DMS79 treated with DMSO at 0.1 percent for 48 hours (cell line): ENCODE measurements at regions not wholly inside any gene's neighbourhood (a gene's known extent, or its start where the extent isn't known, plus 50 kb on each side); places are given as distances from the start of the nearest gene placed in this dataset.
"Not testable (repeated sequence)": the region's sequence is repeated elsewhere in the genome, so short reads cannot be mapped to it uniquely, and the experiment has no call there.

Experiments used
- DNase-seq: peaks from one replicate; lab custom pipeline; 2025; lab: John Stamatoyannopoulos, UW

DNA sequence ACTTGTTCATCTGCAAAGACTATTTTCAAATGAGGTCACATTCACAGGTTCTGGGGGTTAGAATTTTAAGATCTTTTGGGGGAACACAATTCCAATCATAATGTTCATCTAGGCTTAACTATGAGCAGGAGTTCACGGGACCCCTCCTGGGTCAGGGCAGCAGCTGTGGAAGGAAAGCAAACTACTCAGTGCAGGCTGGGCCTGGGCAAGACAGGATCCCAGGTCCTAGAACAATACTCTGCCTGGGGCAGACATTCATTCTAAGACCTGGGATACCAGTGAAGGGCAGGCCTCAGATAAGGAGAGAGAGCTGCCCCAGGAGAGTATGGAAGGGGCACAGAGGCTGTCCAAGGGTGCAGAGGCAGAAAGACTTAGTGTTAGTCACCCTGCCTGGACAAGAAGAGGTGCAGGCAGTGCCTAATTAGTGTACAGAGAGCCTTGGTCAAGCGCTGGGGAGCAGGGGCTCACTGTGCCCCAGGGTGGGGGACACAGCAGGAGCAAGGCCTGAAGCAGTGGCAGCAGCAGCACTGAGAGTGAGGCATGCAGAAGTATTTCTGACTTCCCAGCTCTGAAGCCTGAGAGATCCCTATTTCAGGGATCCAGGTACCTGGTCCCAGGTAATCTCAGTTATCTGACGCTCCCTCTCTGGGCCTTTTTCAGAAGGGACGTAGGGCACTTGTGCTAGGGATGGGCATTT, 123.0 kb upstream of the MAMLD1 start:
- no peak for DNase-seq

DNA sequence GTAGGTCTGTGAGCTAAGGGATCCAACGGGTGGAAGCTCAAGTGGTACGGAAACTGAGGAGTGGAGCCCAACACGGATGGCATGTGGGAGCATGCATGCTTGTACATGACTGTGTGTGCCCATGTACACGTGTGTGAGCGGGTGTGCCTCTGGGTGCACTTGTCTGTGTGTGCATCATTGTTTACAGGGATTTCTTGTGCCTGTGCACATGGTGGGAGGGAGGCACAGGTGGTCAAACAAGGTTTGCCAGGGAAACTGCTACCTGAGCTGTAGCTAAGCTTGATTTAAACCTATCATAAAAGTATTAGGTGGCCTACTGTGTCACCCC, 122.5 kb upstream of the MAMLD1 start:
- no peak for DNase-seq

DNA sequence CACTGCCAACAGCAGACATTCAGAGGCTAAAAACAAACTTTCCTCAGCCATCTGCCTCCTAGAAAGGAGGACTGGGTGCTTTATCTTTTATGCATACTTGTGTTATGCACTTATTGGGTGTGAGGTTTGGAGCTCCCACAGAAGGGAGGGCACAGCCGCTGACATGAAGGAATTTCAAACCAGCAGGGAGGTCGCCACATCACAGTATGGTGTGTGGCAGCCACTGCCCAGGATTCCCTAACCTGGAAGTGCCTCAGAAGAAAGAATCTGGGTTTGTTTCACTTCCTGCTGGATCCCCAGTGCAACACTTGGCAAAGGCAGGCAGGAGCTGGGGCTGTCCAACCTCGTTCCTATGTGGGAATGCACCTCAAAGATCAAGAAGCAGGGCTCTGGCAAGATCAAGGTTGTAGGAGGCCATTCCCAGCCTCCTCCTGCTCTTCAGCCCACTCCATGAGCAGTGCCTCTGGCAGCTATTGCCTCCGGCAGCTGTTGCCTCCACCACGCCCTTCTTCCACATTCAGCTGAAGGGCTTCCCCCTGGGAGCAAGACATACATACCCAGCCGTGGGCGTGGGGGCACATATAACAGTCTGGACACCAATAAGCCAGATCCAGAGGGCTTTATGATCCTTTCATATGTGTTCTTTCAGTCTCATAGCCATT, 109.0 kb upstream of the MAMLD1 start:
- DNase-seq = no peak

DNA sequence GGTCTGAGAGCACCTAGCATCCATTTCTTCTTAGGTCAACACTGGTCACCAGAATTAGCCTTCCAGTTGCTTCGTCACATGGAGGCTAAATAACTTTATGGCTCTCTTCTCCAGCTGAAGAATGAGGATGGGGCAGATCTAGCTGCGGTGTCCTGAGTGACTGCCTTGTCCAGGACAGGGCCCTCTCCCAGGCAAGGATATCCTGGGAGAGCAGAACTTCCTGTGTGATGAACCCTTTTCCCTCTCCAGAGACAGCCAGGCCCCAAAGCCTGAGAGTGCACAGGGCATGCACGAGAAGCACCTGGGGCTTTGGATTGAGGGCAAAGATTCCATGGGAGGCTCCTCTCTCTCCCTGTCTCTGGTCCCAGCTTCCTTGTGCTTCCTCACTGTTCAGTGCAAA, 108.2 kb upstream of the MAMLD1 start:
- DNase-seq = no peak

DNA sequence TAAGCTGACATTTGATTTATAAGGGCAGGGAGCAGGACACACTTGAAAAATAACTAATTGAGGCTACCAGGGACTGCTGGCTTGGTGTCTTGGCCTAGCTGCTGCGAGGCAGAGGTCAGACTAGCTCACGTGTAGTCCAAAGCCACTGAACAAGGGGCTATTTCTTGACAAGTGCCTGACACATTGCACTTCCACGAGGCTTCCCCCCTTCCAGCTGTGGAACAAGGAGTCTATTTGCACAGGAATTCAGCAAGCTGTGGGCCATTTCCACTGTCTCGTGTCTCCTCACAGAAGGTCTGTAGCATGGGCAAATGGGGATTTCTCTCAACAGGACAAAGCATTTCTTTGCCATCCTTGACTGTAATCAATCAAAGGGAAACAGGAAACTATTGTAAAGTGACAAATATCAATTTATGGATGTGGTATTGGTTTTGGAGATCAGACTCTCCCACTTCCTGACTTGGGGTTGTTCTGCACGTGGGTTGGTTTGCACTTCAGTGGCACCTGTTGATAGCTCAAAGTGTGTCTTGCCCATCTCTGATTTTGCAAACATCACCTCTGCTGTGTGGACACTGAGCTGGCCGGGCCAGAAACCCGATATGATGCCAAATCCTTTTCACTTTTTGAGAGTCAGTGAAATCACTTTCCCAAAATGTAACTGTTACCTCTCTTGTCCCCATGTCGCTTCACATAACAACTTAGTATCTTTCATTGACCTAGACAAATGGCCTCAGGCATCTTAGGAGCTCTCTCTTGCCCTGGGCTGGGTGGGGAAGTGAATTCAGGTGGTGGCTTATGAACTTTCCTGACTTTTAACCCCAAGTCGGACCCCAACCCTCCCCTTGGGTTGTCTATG, 107.4 kb upstream of the MAMLD1 start:
- DNase-seq = no peak

DNA sequence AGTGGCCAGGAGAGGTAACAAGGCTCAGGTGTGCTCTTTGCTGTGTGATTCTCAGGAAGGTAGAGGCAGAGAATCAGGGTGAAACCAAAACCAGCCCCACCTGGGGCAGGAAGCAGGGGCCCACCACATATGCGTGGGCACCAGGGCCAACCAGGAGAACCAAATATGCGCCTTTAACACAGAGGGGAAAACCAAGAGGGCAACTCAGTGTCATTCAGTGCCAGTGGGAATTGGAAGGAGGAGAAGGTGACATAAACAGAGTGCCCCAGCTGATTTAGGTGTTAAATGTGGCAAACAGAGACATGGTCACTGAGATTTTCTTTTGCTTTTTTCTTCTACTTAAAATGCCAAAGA, 106.8 kb upstream of the MAMLD1 start:
- DNase-seq = no peak

DNA sequence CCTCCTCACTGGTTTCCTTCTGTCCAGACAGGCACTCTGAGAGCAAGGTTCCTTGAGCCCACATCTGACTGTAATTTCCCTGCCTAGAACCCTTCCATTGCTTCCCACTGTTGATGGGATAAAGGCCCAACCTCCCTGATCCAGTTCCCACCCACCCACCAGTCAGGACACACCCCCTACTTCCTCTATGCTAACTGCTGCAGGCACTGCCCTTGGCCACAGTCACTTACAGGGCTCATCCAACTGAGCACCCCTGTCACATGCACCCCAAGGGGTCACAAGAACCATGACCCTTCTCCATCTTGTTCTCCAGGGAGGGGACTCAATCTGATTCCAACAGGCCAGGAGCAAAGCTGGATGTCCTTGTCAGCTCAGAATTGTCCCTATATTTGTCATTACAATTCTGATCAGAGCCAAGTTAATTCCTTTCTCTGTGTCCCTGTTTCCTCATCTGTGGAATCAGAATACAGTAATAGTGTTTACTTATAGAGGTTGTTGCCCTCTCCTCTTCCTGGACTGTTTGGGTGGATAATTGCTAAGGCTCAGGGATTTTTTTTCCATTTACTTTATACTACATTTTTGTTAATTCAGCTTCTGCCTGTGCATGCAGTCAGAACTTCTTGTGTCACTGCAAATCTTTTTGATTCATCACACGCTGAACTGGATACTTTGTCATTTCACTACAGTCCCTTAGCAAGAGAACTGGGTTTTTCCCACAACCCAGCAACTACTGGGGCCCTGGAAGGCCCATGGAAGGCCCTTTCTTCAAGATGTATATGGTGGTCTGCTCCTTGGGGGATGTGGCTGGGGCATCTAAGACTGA, 105.6 kb upstream of the MAMLD1 start:
- DNase-seq = no peak

DNA sequence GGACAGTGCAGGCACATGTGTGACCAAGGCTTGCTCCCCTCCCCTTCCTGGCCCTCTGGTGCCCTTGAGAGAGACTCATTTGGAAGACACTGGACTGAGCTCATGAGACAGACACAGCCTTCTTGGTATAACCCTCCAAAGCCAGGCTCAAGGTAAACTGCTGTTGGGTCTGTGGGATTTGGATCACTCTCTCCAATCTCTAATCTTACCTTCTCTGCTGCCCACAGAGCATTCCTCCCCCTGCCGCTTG, 105.0 kb upstream of the MAMLD1 start:
- no peak for DNase-seq

DNA sequence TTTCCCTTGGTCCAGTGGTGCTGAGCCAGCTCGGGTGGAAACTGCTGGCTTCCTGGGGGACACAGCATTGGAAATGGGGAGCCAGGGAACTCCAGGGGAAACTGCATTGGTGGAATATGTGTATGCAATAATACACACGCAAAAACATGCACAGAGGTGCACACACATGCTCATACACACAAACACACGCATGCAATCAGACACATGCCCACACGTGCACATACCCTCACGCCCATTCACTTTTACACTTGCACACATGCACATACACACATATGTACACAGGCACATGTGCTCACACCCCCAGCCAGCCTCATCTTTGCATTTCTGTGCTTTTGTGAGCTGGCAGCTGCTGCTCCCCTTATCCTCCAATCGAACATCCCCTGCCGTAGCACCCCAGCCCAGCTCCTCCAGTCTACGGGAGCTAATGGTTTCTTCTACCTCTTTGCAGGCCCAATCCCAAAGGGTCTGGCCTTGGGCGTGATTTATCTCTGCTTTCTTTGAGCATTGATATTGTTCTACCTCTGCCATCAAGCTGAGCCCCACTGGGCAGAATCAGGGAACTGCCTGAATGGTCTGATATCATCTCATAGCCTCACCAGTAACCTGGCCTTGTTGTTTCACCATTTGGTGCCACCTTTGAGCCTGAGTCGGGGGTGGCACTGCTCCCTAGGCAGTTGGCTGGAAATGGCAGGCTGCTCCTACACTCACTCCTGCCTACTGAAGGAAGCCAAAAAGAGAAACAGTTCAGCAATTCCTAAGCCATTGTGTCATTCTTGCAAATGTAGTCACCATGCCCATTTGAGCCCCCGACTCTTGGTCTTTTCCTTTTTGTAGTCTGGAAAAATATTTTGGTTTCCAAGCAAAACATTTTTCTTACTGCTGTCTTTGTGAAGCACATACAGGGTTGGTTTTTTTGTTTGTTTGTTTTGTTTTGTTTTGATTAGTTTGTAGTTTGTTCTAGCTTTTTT, 104.4 kb upstream of the MAMLD1 start:
- DNase-seq = no peak

DNA sequence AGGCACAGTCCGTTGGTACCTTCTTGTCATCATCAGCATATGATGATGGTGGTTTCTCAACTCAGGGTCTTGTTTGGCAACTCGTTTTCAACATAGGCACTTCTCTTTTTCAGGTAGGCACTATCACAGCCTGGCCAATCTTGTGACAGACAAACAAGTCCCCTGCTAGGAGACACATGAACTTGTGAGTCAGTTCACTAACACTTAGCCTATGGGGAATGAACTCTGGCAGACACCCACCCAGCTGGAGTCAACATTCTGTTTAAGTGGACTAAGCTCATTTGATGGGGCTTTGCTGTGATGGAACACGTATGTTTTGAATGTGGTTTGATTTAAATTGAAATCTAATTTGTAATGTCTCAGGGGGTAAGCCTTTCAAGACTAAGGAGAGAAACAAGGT, 100.7 kb upstream of the MAMLD1 start:
- DNase-seq = no peak

DNA sequence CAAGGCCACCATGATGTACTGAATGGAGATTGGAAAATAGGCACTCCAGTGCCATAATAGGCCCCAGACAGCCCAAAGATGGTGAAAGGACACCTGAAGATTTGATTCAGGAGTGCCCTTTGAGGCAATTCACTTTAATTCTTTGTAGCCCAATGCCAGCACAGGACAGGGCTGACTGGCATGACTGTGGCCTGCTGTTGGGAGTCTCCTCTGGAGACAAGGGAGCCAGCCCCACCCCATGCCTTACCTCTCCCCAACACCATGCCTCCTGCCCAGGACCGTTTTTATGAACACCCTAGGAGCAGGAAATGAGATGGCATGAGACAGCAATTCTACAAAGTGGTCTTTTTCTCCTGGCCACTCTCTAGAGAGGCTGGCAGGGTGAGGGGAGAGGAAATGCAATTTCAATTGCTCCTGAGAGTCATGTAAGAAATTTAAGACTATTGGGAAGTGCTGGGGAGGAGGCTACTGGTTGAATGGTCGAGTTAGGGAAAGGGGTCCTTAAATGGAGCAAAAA, 94.2 kb upstream of the MAMLD1 start:
- no peak for DNase-seq

DNA sequence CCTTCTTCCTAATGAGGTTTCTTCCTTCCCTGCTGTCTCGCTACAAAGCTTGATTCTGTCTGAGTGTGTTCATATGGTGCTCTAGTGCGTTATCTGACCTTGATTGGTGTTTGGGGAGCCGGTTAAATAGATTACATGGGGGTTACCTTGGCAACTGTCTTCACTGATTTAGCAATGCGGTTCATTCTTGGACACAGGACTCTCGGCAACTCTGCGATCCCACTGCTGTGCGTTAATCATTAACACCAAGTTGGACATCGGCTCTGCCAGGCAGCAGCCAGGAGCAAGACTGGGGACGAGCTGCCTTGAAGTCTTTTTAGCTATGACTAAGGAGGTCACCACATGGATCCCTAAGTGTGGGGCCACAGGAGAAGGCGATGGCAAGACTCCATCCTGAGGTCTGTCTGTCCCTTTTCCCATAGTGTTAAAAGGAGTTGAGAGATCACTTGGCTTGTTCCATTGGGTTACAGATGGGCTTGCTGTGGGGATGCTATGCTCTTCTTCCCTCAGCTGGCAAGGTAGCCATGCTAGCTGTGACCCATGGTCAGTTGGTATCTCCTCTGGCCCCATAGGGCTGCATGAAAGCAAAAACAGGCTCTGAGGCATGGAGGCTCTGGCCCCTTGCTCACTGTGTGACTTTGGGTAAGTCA, 93.4 kb upstream of the MAMLD1 start:
- DNase-seq = no peak

DNA sequence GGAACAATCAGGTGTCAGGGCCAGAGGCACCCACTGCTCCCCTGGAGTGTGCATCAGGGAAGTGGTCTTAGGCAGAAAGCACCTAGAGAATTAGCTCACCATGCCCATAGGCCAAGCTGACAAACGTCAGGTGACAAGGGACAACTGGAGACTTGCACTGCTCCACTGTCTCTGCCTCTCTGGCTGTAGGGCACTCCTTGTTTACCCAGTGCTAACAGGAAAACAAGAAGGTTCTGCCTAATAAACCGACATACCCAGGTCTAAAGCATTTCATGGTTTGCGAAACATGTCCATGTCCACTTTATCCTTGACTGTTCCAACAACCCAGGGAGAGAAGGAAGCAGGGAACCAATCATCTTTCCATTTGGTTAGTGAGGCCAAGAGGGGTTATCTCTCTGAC, 92.5 kb upstream of the MAMLD1 start:
- DNase-seq = no peak

DNA sequence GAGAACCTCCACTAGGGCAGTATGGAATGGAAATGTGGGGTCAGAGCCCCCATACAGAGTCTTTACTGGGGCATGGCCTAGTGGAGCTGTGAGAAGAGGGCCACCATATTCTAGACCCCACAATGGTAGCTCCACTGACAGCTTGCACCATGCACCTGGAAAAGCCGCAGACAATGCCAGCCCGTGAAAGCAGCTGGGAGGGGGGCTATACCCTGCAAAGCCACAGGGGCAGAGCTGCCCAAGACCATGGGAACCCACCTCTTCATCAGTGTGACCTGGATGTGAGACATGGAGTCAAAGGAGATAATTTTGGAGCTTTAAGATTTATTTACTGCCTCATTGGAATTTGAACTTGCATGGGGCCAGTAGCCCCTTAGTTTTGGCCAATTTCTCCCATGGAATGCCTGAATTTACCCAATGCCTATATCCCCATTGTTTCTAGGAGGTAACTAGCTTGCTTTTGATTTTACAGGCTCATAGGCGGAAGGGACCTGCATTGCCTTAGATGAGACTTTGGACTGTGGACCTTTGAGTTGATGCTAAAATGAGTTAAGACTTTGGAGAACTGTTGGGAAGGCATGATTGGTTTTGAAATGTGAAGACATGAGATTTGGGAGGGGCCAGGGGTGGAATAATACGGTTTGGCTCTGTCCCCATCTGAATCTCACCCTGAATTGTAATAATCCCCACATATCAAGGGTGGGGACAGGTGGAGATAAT, 89.4 kb upstream of the MAMLD1 start:
- DNase-seq = not testable (repeated sequence)

DNA sequence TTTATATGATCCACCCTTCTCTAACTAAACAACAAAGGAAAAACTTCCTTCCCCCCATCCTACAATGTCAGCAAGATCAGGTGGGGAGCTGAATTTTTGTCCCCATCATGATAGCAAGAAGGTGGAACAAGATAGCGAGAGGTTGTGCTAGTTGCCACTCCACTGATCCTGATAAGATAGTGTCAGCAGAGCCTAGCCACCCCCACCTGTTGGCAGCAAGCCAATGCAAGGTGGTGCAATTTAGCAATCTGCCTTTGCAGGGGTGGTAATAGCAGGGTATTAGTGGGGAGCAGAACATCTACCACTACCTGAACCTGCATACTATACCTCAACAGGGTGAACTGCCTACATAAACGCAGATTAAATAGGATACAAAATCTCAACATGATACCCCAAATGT, 80.2 kb upstream of the MAMLD1 start:
- DNase-seq = no peak

DNA sequence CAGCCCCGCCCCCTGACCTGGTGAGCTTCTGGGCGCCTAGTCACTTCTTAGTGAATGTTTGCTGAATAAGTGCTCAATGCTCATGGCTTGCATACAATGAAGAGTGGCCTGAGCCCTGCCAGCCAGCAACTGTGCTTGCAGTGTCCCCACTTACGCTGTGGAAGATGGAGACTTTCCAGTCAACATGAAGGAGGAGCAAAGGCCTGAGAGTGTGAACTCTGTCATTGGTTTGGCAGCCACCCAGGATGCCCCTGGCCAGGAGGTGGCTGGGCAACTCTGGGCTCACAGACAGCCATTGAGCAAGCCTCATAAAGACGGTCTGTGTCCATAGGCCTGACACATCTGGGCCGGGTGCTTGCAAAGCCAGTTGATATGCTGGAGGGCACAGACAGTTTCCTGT, 72.1 kb upstream of the MAMLD1 start:
- DNase-seq = no peak

DNA sequence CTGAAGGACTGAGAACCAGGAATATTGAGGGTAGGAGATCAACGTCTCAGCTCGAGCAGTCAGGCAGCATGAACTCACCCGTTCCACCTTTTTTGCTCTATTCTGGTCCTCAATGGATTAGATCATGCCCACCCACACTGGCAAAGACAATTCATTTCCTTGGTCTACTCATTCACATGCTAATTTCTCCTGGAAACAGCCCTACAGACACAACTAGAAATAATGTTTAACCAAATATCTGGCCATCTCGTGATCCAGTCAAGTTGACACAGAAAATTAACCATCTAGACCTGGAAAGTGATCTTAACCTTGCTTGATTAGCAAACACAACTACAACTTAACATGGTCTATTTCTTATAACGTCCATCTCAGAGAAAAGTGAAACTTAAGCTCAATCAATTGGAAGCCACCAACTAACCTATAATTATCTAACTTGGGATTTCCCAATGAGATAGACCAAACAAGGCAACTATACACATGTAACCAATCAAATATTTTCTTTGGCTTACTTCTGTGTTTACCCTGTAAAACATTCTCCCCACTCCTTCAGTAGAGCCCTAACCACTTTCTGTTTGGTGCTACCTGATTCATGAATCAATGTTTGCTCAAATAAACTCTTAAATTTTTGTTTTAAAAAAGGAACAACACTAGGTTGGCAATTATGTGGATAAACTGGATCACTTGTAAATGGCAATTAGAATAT, 69.7 kb upstream of the MAMLD1 start:
- no peak for DNase-seq

DNA sequence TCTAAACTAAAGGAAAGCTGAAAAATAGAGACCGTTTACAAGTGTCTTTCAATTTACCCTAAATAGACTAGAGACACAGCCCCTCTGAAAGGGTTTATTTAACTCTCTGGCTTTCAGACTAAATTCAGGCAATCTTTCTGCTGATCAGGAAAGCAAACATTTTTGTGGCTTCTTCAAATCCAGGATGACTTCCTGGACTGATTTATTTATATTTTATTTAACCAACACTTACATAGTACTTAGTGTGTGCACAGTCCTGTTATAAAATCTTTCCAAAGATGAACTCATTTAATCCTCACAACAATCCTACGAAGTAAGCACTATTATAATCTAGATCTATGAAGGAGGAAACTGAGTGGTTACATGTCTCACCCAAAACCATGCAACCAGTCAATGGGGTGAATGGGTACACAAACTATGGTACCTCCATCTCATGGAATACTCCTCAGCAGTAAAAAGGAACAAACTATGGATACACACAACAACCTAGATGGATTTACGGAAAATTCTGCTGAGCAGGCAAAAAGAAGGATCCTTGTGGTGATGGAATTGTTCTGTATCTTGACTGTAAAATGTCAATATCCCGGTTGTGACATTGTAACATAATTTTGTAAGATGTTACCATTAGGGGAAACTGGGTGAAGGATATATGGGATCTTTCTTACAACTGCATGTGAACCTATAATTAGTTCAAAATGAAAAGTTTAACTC, 64.1 kb upstream of the MAMLD1 start:
- DNase-seq = no peak

DNA sequence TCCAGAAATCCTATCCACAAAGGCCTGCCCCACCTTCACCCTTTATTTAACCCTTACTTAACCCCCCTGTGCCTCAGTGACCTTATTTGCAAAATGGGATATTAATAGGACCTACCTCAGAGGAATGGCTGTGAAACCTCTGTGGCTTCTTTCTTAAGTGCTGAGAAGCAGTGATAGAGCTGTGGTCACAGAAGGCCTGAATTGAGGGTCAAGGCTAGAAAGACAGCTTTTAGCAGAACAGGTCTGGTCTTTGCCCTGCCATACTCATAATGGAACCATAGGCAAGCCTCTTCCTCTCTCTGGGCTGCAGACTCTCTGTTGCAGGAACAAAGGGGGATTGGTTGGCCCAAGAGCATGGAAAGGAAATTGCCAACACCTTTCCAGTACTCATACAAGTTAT, 63.5 kb upstream of the MAMLD1 start:
- no peak for DNase-seq
